Endothelial cell of umbilical vein (primary cell): ENCODE measurements at regions not wholly inside any gene's neighbourhood (a gene's known extent, or its start where the extent isn't known, plus 50 kb on each side); places are given as distances from the start of the nearest gene placed in this dataset.

Source experiments
- BruUV-seq: library from RNA; stranded (reverse); fragments of 400-500 nt; replicated peaks from 2 replicates; lab custom pipeline; 2021; lab: Mats Ljungman, UMichigan
- CTCF ChIA-PET: fragments of 300-600, 350-600 bp; sonication (Branson Sonifier 250); formaldehyde crosslinking; loops from one replicate; lab custom pipeline; 2021; ENCODE audit warnings: antibody characterized with exemption, inconsistent platforms; lab: Charles Lee
- POLR2A ChIA-PET: fragments of 300-600, 350-600 bp; sonication (Branson Sonifier 250); formaldehyde crosslinking; loops from one replicate; lab custom pipeline; 2021; ENCODE audit warnings: antibody characterized with exemption, inconsistent platforms; lab: Charles Lee
- DNase-seq: peaks from one replicate; pipeline ENCODE4 v3.0.0-alpha.2; 2011; ENCODE audit warnings: low read depth, low spot score
- FAIRE-seq: peaks from 2 replicates; lab custom pipeline; 2011; peaks lifted over from hg19 to GRCh38; lab: Jason Lieb, UNC
- H2AFZ ChIP-seq: 2 replicates; pipeline ENCODE4 v1.6.0; 2012; ENCODE audit warnings: low read depth, low read length, control low read depth, inconsistent platforms
- H3K27ac ChIP-seq: 2 replicates; pipeline ENCODE4 v1.5.1; 2011; ENCODE audit warnings: low read depth, mild to moderate bottlenecking, control low read depth, low read length, moderate library complexity; ENCODE audit not compliant: insufficient read depth
- H3K27me3 ChIP-seq, 2 experiments: 2 replicates each; pipeline versions ENCODE4 v1.6.0 to v1.6.1; 2011; ENCODE audit warnings: low read length in 2 of 2, mixed read lengths in 1 of 2; ENCODE audit not compliant: control insufficient read depth in 2 of 2, insufficient read depth in 2 of 2
- H3K36me3 ChIP-seq, 2 experiments: 2 replicates in 1 of 2; 3 replicates in 1 of 2; pipeline ENCODE4 v1.5.1; 2011; ENCODE audit warnings: low read length in 2 of 2, mild to moderate bottlenecking in 1 of 2, moderate library complexity in 1 of 2; ENCODE audit not compliant: control insufficient read depth in 2 of 2, insufficient read depth in 2 of 2; ENCODE audit errors: extremely low read depth in 1 of 2
- H3K4me1 ChIP-seq: 3 replicates; pipeline ENCODE4 v1.5.1; 2011; ENCODE audit warnings: mild to moderate bottlenecking, low read length; ENCODE audit not compliant: control insufficient read depth, insufficient read depth; ENCODE audit errors: extremely low read depth
- H3K4me2 ChIP-seq: 2 replicates; pipeline ENCODE4 v1.6.1; 2011; ENCODE audit warnings: low read length, control low read depth, mixed read lengths; ENCODE audit not compliant: insufficient read depth
- H3K4me3 ChIP-seq, 3 experiments: fragments of 200-600 bp in 1 of 3; sonication (generic), shearing (Covaris generic) in 1 of 3; replicated peaks in 1 of 3; 2 replicates each; pipeline ENCODE4 v1.5.1; 2011 to 2016; ENCODE audit warnings: control low read depth in 3 of 3, low read length in 3 of 3, mild to moderate bottlenecking in 2 of 3, inconsistent platforms in 1 of 3, low read depth in 1 of 3, moderate library complexity in 1 of 3; ENCODE audit not compliant: insufficient read depth in 1 of 3
- H3K79me2 ChIP-seq: 2 replicates; pipeline ENCODE4 v1.6.0; 2012; ENCODE audit warnings: low read length, inconsistent platforms; ENCODE audit not compliant: control insufficient read depth, insufficient read depth
- H3K9ac ChIP-seq: replicated peaks from 2 replicates; pipeline ENCODE3; 2011; ENCODE audit warnings: low read length, control low read depth; ENCODE audit not compliant: insufficient read depth; ENCODE audit errors: extremely low read depth
- H3K9me1 ChIP-seq: replicated peaks from 3 replicates; pipeline ENCODE4 v1.6.0; 2011; ENCODE audit warnings: mild to moderate bottlenecking, low read length; ENCODE audit not compliant: control insufficient read depth, insufficient read depth; ENCODE audit errors: extremely low read depth
- H3K9me3 ChIP-seq: replicated peaks from 2 replicates; pipeline ENCODE4 v1.5.1; 2012; ENCODE audit warnings: low read length, inconsistent platforms; ENCODE audit not compliant: control insufficient read depth, insufficient read depth
- H4K20me1 ChIP-seq: replicated peaks from 2 replicates; pipeline ENCODE3; 2011; ENCODE audit warnings: mild to moderate bottlenecking, low read length; ENCODE audit not compliant: control insufficient read depth, insufficient read depth; ENCODE audit errors: extremely low read depth
- CTCF ChIP-seq, 2 donors: IDR thresholded peaks; 1 replicate in 1 of 2; 2 replicates in 1 of 2; pipeline ENCODE4 v1.5.1; 2011; ENCODE audit warnings: low read length in 2 of 2, mild to moderate bottlenecking in 2 of 2, moderate library complexity in 2 of 2, control low read depth in 1 of 2, inconsistent platforms in 1 of 2, low read depth in 1 of 2; ENCODE audit not compliant: insufficient read depth in 1 of 2; ENCODE audit errors: extremely low read depth in 1 of 2
- EZH2 ChIP-seq: IDR thresholded peaks from 2 replicates; pipeline ENCODE4 v1.6.1; 2012; ENCODE audit warnings: borderline replicate concordance, low read depth, mild to moderate bottlenecking, moderate library complexity, low read length, inconsistent platforms; ENCODE audit not compliant: severe bottlenecking
- FOS ChIP-seq: IDR thresholded peaks from 2 replicates; pipeline ENCODE4 v1.6.1; 2011; ENCODE audit warnings: mild to moderate bottlenecking, low read length, moderate library complexity, borderline replicate concordance; ENCODE audit not compliant: insufficient read depth
- GATA2 ChIP-seq: IDR thresholded peaks from 2 replicates; pipeline ENCODE4 v1.7.0; 2011; ENCODE audit warnings: low read depth, mild to moderate bottlenecking, moderate library complexity, mixed read lengths, low read length; ENCODE audit not compliant: insufficient read length, insufficient read depth
- JUN ChIP-seq: IDR thresholded peaks from 2 replicates; pipeline ENCODE4 v1.6.1; 2011; ENCODE audit warnings: borderline replicate concordance, low read depth; ENCODE audit not compliant: insufficient read length, insufficient read depth
- MAX ChIP-seq: IDR thresholded peaks from 2 replicates; pipeline ENCODE4 v1.6.1; 2011; ENCODE audit not compliant: insufficient read depth, insufficient read length
- MYC ChIP-seq: IDR thresholded peaks from one replicate; pipeline ENCODE4 v1.6.1; 2011; ENCODE audit warnings: mild to moderate bottlenecking, low read depth, low read length
- POLR2A ChIP-seq: IDR thresholded peaks from 2 replicates; pipeline ENCODE4 v1.6.1; 2012; ENCODE audit warnings: low read depth, mild to moderate bottlenecking, control low read depth, low read length
- POLR2AphosphoS5 ChIP-seq: IDR thresholded peaks from 2 replicates; pipeline ENCODE4 v1.6.1; 2012; ENCODE audit warnings: low read depth, mild to moderate bottlenecking, control low read depth, low read length, moderate library complexity; ENCODE audit not compliant: insufficient read depth
- dilution Hi-C: fragments of 300-500 bp; cut with MboI; formaldehyde crosslinking; loops from one replicate; pipeline ENCODE4 v1.15.0; 2019; ENCODE audit warnings: low sequenced_read_pairs; ENCODE audit not compliant: extremely low pct_ligation_motif_present
- intact Hi-C: fragments of 100-400 bp; cut with micrococcal nuclease; formaldehyde crosslinking; loops from one replicate; pipeline ENCODE4 v1.10.0; 2022

GRCh38 chr5:39566029-39566428 is 141.2 kb upstream of the DAB2 start:
- ChIA-PET CTCF (interaction anchor here (1.2 to 9.3 kb wide), 5 partner anchors 19 to 348 kb away, joined by 6 to 153 read pairs (median 10); partner anchors contain the start of gene DAB2), POLR2A (no interaction called here)
- H3K9me1 ChIP-seq, result no peaks in the 10 kb centered on the region
- H4K20me1 ChIP-seq, result no peaks in the 10 kb centered on the region
- H3K9ac ChIP-seq, result no peak overlapping the region
- no TSS peak for BruUV-seq
- H3K9me3 ChIP-seq, result no peaks in the 10 kb centered on the region
- intact Hi-C loops (no loop called here), dilution Hi-C loops (no loop called here)
- H3K27me3 ChIP-seq, result no peaks in the 10 kb centered on the region
- FAIRE-seq (no peak), DNase-seq (no peak)
- no peaks in the 10 kb centered on the region for H3K36me3 ChIP-seq
- no peaks in the 10 kb centered on the region for H3K79me2 ChIP-seq
- H3K27ac ChIP-seq, result no peak overlapping the region
- no peak overlapping the region for H3K4me3 ChIP-seq
- no peak overlapping the region for H2AFZ ChIP-seq
- TF ChIP-seq GATA2 (no peak), POLR2A (no peak), MYC (no peak), FOS (no peak), POLR2AphosphoS5 (no peak), CTCF (IDR thresholded peaks at IDR 0.05; ENCODE audit: extremely low read depth in 1 of 2, insufficient read depth in 1 of 2, low read depth in 1 of 2, low read length in 2 of 2) (no peak), EZH2 (no peak), JUN (no peak), MAX (no peak)
- H3K4me2 ChIP-seq, result no peak overlapping the region
- peaks cover 4% of the 10 kb centered on the region for H3K4me1 ChIP-seq
